ENCODE measurements at regions not wholly inside any gene's neighbourhood (a gene's known extent, or its start where the extent isn't known, plus 50 kb on each side); places are given as distances from the start of the nearest gene placed in this dataset.

DNA sequence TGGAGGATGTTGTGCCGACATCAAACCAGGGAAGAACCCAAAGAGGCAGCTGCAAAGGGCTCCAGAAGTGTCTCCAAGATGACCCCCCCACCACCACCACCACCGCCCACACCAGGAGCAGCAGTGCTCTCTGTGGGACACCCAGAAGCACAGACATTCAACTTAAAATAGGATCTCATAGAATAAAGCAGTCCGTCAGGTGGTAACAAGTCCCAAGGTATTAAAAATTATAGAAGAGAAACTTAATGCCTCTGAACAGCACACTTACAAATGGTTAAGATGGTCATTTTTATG, 155.5 kb upstream of the ID2 start:
- DNase-seq (ENCODE audit: low spot score): no peak

DNA sequence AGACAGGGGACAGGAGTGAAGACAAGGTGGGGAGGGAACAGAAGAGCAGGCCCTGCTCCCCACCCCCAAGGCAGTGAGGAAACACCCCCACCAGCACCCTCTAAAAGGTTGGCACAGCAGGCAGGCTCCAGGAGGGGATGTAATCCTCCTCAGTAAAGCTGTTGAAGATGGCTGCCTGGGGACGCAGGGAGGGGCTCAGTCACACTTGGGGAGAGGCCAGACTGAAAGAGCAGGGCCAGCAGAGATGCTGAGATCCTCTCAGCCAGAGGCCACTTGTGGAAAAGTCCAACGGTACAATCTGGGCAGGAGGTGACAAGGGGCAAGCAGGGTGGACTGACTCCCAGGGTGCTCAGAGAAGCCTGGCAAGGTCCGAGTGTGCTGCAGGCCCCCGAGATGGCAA, 154.8 kb upstream of the ID2 start:
- DNase-seq (ENCODE audit: low spot score): no peak

DNA sequence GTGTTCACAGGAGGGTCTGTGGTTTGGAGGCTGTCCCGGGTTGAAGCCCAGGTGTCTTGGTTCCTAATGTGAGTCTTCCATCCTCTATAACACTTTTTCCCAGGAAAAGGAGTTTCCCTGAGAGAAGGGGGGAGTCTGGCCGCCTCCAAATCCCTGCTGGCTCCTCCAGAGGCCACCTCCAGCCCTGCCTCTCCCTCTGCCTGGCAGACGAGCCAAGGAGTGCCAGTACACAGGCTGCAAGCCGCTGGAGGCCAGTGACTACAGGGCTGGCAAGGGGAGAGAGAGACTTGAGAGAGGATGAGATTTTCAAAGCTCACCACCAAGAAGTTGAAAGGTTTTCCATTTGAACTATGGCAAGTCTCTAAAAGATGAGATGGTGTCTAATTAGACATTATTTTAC, 154.2 kb upstream of the ID2 start:
- DNase-seq (ENCODE audit: low spot score): no peak

- DNase-seq (ENCODE audit: low spot score): no peak
Measured at GRCh38 chr2:8528863-8529262, 153.0 kb upstream of the ID2 start.

DNA sequence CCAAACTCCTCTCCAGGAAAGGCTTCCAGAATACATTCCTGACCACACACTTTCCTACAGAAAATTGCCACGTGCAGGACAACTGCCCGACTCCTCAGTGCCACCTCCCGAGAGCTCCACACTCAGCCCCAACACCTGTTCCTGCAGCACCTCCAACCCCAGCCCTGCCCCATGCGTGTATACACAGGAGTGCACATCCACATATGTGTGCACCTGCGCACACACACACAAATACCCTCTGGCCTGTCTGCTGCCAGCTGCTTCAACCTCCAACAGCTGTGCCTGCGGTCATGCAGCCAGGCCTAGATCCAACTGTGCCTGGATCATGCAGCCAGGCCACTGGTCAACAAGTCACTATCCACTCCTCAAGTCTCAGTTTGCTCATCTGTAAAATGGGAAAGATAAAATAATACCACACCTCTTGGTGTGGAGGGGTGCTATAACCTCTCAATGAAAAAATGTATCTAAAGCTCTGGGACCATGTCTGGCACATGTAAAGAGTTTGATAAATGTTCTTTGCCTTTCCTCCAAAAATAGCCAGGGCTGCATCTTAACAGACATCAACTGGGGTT, 152.1 kb upstream of the ID2 start:
- no peak for DNase-seq (ENCODE audit: low spot score)

- no peak for DNase-seq (ENCODE audit: low spot score)
Measured at GRCh38 chr2:8531481-8531880, 150.4 kb upstream of the ID2 start.

- no peak for DNase-seq (ENCODE audit: low spot score)
Measured at GRCh38 chr2:8532438-8532837, 149.4 kb upstream of the ID2 start.

GRCh38 chr2:8533923-8534322, 147.9 kb upstream of the ID2 start:
- DNase-seq (ENCODE audit: low spot score): no peak

GRCh38 chr2:8534386-8534728, 147.5 kb upstream of the ID2 start:
- no peak for DNase-seq (ENCODE audit: low spot score)

- no peak for DNase-seq (ENCODE audit: low spot score)
Measured at GRCh38 chr2:8534729-8535468, 147.0 kb upstream of the ID2 start.

GRCh38 chr2:8535469-8535795, 146.4 kb upstream of the ID2 start:
- no peak for DNase-seq (ENCODE audit: low spot score)

DNA sequence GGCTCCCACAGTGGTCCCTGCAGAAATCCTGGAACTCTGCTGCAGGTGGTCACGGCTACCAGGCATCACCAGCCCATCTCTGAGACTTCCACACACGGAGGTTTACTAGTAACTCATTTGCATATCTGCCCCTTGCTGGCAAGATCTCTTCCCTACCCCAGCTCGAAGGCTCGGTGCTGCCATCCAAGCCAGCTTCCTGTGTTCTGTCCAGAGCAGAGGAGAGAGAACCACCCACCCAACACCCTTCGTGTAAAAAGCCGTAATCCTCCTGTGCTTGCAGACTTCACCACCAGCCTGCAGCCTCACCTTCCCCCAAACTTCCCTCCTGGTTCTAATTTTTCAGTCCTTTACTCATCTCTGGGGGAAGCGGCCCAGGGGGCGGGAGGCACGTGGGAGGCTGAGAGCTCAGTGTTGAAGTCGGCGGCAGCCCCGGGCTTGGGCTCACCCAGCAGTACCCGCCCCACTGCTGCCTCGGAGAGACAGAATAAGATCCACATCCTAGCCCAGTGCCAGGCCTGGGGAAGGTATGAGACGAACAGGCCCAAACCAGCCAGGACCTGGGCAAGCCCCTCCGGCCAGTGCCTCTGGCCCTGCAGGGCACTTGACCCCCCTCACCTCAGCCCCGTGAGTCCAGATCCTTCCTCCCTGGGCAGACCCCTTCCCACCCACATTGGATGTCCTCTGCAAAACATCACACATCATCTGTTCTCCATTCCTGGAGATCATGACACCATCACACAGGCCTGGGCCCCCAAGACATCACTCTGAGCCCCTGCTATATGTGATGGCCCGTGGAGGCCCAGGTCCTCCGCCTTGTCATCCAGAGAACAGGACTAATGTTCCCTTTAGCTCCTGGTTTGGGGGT, 145.8 kb upstream of the ID2 start:
- DNase-seq (ENCODE audit: low spot score): no peak

DNA sequence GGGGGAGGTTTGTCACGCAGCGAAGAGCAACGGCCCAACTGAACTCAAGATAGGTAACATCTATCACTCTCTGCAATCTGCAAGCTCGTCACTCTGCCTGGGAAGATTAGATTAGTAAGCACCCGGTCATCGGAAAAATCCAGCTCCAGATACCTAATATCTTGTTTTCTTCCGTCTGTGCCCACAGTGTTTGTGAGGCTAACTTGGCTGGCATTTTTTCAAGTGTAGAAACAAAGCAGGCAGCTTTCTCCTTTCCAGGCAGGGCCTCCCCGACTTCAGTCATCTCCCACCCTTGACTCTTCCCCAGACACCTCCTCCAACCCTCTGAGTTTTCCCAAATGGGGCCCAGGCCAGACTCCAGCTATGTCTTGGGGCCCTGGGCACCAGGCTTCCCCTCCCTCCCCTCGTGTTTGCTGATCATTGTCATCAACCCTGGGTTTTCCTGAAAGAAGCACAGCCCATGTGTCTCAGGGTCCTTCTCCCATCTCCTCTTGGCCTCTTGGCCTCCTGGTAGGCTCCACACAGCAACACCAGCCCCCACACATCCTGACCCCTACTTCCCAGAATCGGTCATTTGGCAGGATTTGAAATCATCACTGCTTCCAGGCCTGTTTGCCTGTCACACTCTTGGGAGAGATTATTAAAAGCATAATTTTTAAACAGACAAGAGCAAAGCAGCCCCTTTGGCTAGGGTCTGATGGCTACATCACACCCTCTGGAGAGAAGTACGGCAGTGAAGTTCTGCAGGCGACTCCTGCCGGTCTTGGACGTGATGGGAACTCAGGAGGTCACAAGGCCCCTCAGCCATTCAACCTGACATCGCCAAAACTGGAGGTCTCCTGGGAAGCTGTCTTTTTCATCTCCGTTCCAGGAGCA, 144.9 kb upstream of the ID2 start:
- no peak for DNase-seq (ENCODE audit: low spot score)

DNA sequence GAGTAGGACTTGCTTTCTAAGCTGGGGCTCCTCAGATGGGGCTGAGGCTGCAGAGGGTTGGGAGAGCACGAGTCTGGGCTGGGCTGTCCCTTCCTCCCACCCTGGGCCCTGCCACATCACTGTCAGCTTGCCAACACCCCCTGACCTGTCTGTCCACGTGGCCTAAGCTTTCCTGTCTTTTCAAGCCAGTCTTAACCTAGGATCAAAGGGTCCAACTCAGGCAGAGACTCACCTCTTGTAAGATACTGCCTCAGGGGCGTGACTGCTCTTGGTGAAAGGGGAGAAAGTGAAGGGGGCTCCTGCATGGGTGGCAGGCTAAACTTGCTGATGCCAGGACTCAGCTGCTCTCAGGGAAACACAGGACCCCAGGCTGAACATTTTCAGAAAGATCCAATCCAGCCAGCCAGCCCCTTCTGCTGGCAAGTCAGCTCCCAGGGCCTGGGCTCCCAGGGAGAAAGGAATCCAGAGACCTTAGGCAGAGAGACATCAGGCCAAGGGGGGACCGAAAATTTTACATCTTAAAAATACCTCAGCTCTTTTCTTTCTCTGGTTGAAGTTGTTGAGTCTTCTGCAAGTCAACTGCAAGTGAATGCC, 144.2 kb upstream of the ID2 start:
- DNase-seq (ENCODE audit: low spot score): no peak

DNA sequence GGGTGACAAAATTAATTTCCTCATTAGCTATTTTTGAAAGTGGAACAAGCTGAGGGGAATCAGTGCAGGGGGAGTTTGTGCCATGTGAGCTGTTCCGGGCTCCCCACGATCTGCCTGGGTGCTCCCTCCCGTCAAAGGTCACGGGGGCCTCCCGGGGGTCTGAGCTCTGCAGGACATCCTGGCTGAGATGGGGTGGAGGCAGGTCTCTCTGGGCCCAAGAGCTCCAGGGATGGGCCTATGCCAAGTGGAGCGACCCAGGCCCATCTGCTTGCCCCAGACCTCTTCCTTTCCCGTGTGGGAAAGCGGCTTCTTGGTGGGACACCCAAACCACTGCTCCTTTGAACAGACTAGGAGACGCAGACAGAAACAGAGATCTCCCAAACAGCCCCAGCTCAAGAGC, 143.3 kb upstream of the ID2 start:
- DNase-seq (ENCODE audit: low spot score): no peak

GRCh38 chr2:8538931-8539621, 142.8 kb upstream of the ID2 start:
- no peak for DNase-seq (ENCODE audit: low spot score)

DNA sequence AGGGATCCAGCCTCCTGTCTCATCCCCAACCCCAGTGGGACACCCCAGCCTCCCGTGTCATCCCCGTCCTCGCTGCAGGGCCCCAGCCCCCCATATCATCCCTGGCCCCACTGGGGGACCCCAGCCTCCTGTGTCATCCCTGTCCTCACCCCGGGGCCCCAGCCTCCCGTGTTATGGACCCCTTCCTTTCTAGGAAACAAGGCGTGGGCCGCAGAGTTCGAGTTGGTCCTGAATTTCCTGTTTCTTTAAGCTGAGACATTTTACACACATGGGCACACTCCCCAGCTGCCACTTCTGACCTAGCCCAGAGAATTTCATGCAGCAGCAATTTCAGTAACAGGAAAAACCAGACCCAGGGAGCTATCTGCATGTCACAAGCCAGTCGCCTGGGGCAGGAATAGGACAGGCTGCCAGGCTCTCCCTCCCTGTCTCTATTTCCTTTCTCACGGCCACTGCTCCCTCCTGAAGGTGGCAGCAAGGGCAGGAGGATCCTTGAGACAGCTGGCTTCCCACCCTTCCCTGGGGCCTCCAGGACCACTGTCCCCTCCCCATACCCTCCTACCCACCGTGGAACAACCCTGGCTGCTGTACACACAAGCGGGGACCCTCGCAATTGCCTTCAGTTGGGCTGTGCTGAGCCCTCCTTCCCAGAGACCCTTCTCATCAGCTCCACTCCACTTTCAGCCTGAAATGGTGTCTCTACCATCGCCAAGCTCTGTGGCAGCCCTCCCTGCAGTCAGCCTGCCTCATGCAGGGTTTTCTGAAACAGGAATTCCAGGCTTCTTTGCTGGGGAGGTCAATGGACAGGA, 141.9 kb upstream of the ID2 start:
- DNase-seq (ENCODE audit: low spot score): no peak

DNA sequence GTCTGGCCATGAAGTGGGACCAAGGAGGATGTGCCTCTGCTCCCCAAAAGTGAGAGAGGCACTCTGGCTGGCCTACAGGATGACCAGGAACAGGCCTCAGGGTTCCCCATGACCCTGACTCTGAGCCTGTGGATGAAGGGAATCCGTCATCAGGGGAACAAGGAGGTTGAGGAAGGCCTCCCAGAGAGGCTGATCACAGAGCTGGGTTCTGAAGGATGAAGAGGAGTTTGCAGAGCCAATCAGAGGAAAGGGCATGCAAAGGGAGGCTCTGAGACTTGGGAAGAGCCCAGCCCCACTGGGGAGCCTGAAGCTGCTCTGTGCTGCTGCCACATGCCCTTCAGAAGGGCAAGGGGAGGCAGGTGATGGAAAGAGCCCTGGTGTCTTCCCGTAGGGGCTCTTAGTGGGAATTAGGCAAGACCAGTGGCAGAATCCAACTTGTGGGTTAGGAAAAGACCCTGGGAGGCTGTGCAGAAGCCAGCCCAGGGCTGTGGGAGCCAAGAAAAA, 141.3 kb upstream of the ID2 start:
- no peak for DNase-seq (ENCODE audit: low spot score)

DNA sequence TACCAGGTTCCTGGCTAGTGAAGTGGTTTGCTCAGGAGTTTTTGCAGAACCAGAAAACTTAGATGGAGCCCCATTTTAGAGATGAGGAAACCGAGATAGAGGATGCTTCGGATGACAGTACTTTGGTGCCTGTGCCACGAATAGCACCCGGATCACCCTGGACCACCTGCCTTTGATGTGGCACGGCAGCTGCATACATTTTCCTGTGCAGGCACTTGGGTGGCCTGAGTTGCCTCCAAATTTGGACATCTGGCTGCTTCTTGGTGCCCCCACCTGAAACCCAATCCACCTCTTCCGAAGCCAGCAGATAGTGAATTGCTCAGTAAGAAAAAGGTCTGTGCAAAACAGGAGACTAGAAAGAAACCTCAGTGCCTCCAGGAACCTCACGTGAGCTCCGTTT, 140.6 kb upstream of the ID2 start:
- no peak for DNase-seq (ENCODE audit: low spot score)

- DNase-seq (ENCODE audit: low spot score): no peak
Measured at GRCh38 chr2:8541636-8542035, 140.2 kb upstream of the ID2 start.
